ENCODE measurements at regions not wholly inside any gene's neighbourhood (a gene's known extent, or its start where the extent isn't known, plus 50 kb on each side); places are given as distances from the start of the nearest gene placed in this dataset.

DNA sequence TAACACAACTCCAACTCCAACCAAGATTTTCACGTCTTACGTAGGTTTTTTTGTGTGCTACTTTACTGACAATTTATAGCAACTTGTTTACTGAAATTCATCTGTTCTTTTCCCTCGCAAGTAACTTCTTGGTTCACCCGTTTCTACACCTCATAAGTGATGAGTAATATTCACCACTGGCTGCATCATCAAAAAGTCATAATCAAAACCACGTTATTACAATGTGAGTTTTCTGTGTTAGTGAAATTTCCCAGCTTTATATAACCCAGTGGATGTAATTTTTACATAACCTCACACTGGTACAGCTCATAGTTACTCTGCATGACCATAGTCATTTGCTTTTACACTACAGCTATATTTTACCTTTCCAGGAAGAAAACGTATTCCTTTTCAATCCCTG lies 401.1 kb upstream of the LYPLAL1 start:
- WGBS, 3 donors: 82 to 87% (median 87%) methylated on average over 6 of the region's 6 CpGs
- TF ChIP-seq POLR2A (IDR thresholded peaks at IDR 0.05) (no peak), EP300 (IDR thresholded peaks at IDR 0.05) (no peak)
- TF ChIP-seq, protein P1, sequence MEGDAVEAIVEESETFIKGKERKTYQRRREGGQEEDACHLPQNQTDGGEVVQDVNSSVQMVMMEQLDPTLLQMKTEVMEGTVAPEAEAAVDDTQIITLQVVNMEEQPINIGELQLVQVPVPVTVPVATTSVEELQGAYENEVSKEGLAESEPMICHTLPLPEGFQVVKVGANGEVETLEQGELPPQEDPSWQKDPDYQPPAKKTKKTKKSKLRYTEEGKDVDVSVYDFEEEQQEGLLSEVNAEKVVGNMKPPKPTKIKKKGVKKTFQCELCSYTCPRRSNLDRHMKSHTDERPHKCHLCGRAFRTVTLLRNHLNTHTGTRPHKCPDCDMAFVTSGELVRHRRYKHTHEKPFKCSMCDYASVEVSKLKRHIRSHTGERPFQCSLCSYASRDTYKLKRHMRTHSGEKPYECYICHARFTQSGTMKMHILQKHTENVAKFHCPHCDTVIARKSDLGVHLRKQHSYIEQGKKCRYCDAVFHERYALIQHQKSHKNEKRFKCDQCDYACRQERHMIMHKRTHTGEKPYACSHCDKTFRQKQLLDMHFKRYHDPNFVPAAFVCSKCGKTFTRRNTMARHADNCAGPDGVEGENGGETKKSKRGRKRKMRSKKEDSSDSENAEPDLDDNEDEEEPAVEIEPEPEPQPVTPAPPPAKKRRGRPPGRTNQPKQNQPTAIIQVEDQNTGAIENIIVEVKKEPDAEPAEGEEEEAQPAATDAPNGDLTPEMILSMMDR (IDR thresholded peaks at IDR 0.05): no peak
- intact Hi-C loops (cut with DNase I): no loop called here

DNA sequence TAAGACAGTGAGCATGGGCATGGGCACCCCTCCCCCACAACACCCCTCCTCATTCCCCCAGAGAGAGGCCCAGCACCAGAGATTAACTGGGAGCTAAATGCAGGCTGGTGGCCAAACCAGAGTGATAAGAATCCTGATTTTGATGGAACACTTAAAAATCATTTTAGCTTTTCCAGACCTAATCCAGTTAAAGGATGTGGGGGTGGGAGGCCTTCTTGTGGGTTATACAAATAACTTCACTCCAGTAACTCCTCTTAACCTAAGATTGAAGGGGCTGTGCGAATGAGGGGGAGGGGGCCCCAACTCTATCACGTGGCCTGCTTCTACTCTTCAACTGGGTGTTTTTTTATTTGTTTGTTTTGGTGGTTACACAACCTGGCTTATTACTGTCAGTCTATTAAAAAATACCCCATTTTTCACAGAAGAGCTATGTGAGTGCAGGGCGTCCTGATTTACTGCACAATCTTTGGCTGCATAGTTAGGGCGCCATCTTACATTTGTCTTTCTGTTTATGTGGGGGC lies 398.1 kb upstream of the LYPLAL1 start:
- Histone ChIP-seq H3K27ac (no peak overlapping the region), H3K4me1 (ENCODE audit: insufficient read depth) (no peaks in the 10 kb centered on the region), H3K27me3 (no peaks in the 10 kb centered on the region), H3K4me3 (no peak overlapping the region), H3K36me3 (no peaks in the 10 kb centered on the region), H3K9me3 (no peaks in the 10 kb centered on the region)
- WGBS, 3 donors: 68 to 74% (median 72%) methylated on average over 4 of the region's 4 CpGs
- TF ChIP-seq, protein P1 (IDR thresholded peaks at IDR 0.05): no peak
- no peak for TF ChIP-seq POLR2A (IDR thresholded peaks at IDR 0.05)
- no peak for TF ChIP-seq EP300 (IDR thresholded peaks at IDR 0.05)
- intact Hi-C loops (cut with DNase I): no loop called here
- DNase-seq: no peak

More for the DNA sequence above, 401.1 kb upstream of the LYPLAL1 start:
- H3K4me3 ChIP-seq: no peak overlapping the region
- no peak overlapping the region for H3K27ac ChIP-seq
- no peaks in the 10 kb centered on the region for H3K36me3 ChIP-seq
- H3K9me3 ChIP-seq: no peaks in the 10 kb centered on the region
- no peaks in the 10 kb centered on the region for H3K27me3 ChIP-seq
- DNase-seq: no peak
- H3K4me1 ChIP-seq (ENCODE audit: insufficient read depth): no peaks in the 10 kb centered on the region

DNA sequence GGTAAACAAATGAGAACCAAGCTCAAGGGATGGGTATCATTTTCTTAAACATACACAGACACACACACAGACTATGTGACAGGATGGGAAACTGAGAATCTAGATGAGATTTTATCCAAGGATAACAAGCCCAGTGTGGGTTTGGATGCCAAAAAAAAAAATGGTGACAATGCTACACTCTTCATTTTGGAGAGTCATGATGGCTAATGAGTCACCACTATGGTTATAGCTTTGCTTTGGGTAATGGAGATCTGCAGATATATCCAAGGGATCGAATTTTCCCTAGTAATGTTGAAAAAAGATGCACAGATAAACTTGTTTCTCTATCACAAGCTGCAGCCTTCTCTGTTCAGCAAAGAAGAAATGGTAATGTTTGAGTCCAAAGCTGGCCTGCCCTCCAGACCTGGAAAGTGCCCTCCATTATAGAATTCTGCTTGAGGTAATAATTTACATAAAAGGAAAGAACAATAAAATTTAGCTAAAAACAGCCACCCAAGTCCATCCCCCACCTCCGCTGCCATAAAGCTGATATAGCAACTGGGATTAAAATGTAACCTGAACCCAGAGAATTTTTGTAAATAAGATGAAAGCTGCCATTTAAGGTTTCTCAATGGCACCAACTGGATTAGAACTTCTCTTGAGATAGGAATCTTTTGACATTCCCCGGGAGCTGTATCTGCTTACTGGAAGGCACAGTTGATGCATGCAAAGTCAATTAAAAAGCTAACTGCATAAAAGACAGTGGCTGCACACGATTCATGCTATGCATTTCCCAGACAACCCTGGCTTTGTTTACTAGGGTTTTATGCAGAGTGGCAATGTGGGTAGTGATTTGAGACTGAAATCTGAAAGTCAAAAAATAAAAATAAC lies 395.2 kb upstream of the LYPLAL1 start:
- intact Hi-C loops (cut with DNase I): no loop called here
- H3K4me3 ChIP-seq: no peak overlapping the region
- no peak for DNase-seq
- 91 to 93% (median 93%) methylated on average over 4 of the region's 4 CpGs for WGBS, 3 donors
- no peaks in the 10 kb centered on the region for H3K9me3 ChIP-seq
- H3K4me1 ChIP-seq (ENCODE audit: insufficient read depth): no peaks in the 10 kb centered on the region
- H3K36me3 ChIP-seq: no peaks in the 10 kb centered on the region
- TF ChIP-seq, protein P1 (IDR thresholded peaks at IDR 0.05): no peak
- no peak for TF ChIP-seq POLR2A (IDR thresholded peaks at IDR 0.05)
- no peak for TF ChIP-seq EP300 (IDR thresholded peaks at IDR 0.05)
- H3K27me3 ChIP-seq: no peaks in the 10 kb centered on the region
- no peak overlapping the region for H3K27ac ChIP-seq

DNA sequence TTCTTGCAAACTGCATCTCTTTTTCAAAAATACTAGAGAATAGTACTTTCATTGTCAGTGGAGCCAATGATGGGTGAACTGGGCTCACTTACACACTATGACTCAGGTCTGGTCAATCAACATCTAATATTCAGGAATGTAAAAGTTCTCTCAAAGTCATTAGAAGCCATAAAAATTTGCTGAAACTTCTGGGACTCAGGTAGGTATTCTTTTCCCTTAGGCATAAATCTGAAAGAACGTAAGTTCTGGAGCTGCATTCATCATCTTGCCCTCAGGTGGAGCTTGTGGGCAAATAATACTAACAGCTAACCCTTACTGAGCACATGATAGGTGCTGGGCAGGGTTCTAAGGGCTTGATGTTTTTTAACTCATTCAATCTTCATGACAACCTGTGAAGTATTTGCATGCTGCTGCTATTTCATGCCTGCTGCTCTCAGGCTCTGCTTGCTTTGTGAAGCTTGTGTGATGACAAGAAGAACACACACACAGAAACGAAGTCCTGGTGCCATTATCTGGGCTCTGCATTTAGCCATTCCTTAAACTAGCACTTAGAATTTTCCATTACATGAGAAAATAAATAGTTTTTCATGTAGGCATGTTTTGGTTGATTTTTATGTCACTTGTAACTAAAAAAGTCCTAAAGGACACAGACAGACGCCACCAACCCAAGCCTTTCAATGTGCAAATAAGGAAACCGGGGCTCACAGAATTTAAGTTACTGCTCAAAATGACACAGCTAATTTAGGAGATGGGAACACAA lies 394.2 kb upstream of the LYPLAL1 start:
- WGBS, 3 donors: 71 to 78% (median 71%) methylated on average over 4 of the region's 4 CpGs
- no peaks in the 10 kb centered on the region for H3K4me1 ChIP-seq (ENCODE audit: insufficient read depth)
- intact Hi-C loops (cut with DNase I): no loop called here

More for the DNA sequence above, 394.2 kb upstream of the LYPLAL1 start:
- TF ChIP-seq, protein P1 (IDR thresholded peaks at IDR 0.05): no peak
- TF ChIP-seq EP300 (IDR thresholded peaks at IDR 0.05) (no peak), POLR2A (IDR thresholded peaks at IDR 0.05) (no peak)
- Histone ChIP-seq H3K27ac (no peak overlapping the region), H3K27me3 (no peaks in the 10 kb centered on the region), H3K4me3 (no peak overlapping the region), H3K9me3 (no peaks in the 10 kb centered on the region), H3K36me3 (no peaks in the 10 kb centered on the region)
- no peak for DNase-seq

All from ovary (tissue), 7 donors.